Fibroblast of lung (primary cell): ENCODE measurements at regions not wholly inside any gene's neighbourhood (a gene's known extent, or its start where the extent isn't known, plus 50 kb on each side); places are given as distances from the start of the nearest gene placed in this dataset.

Source experiments
- DNase-seq, 2 donors: peaks; one replicate each; pipeline versions ENCODE4 v3.0.0 to v3.0.0-alpha.2; 2010; ENCODE audit warnings: low read depth in 2 of 2
- H2AFZ ChIP-seq: 2 replicates; pipeline ENCODE4 v1.5.1; 2012; ENCODE audit warnings: low read length, control low read depth, inconsistent platforms
- H3K27ac ChIP-seq: 2 replicates; pipeline ENCODE4 v1.5.1; 2011; ENCODE audit warnings: low read length, control low read depth; ENCODE audit not compliant: insufficient read depth
- H3K27me3 ChIP-seq: 2 replicates; pipeline ENCODE4 v1.5.1; 2011; ENCODE audit warnings: mild to moderate bottlenecking, low read length; ENCODE audit not compliant: control insufficient read depth, insufficient read depth
- H3K36me3 ChIP-seq: 2 replicates; pipeline ENCODE4 v1.5.1; 2011; ENCODE audit warnings: low read length; ENCODE audit not compliant: control insufficient read depth, insufficient read depth
- H3K4me1 ChIP-seq: 2 replicates; pipeline ENCODE4 v1.5.1; 2011; ENCODE audit warnings: low read length; ENCODE audit not compliant: control insufficient read depth, insufficient read depth; ENCODE audit errors: extremely low read depth
- H3K4me2 ChIP-seq: 2 replicates; pipeline ENCODE4 v1.5.1; 2011; ENCODE audit warnings: low read length, control low read depth; ENCODE audit not compliant: insufficient read depth; ENCODE audit errors: extremely low read depth
- H3K4me3 ChIP-seq, 4 experiments: fragments of 200-600 bp in 1 of 4; sonication (generic) in 1 of 4; replicated peaks in 1 of 4; 2 replicates each; pipeline ENCODE4 v1.5.1; 2011 to 2016; ENCODE audit warnings: low read length in 4 of 4, low read depth in 3 of 4, mild to moderate bottlenecking in 3 of 4, control low read depth in 2 of 4, inconsistent platforms in 1 of 4, mixed read lengths in 1 of 4; ENCODE audit not compliant: insufficient read depth in 1 of 4; ENCODE audit errors: control extremely low read depth in 1 of 4
- H3K79me2 ChIP-seq: 2 replicates; pipeline ENCODE4 v1.5.1; 2012; ENCODE audit warnings: mild to moderate bottlenecking, low read length, inconsistent platforms; ENCODE audit not compliant: control insufficient read depth, insufficient read depth
- H3K9ac ChIP-seq: 2 replicates; pipeline ENCODE4 v1.5.1; 2011; ENCODE audit warnings: mild to moderate bottlenecking, low read length, control low read depth; ENCODE audit not compliant: insufficient read depth
- H3K9me3 ChIP-seq: 2 replicates; pipeline ENCODE4 v1.5.1; 2012; ENCODE audit warnings: low read depth, low read length; ENCODE audit not compliant: control insufficient read depth, insufficient read depth
- H4K20me1 ChIP-seq: 2 replicates; pipeline ENCODE4 v1.5.1; 2011; ENCODE audit warnings: low read length; ENCODE audit not compliant: control insufficient read depth, insufficient read depth; ENCODE audit errors: extremely low read depth
- EZH2 ChIP-seq: IDR thresholded peaks from 2 replicates; pipeline ENCODE4 v1.5.1; 2012; ENCODE audit warnings: low read length, control low read depth, mild to moderate bottlenecking; ENCODE audit errors: missing control alignments
- TF ChIP-seq, protein P1 (sequence below), 2 donors: IDR thresholded peaks in 1 of 2; conservative IDR thresholded peaks in 1 of 2; 1 replicate in 1 of 2; 2 replicates in 1 of 2; pipeline ENCODE4 v1.5.1; 2011 to 2012; ENCODE audit warnings: low read length in 2 of 2, control low read depth in 1 of 2, inconsistent platforms in 1 of 2, low read depth in 1 of 2, mild to moderate bottlenecking in 1 of 2

DNA sequence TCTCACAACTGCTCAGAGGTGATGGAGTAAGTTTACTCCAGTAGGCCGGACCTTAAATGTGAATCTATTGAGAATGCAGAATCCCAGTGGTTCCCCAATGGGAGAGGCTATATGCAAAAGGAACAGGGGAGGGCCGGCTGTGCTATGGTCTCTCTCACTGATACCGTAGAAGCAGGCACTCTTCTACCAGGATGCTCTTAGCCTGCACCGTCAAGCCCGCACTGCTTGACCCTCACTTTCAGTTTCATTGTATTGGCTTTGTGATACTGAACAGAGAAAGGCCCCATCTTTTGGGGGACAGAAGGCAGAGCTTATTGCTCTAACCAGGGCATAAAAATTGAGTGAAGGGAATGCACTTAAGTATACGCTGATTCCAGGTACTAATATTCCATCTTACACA is 615.0 kb upstream of the RGMB start:
- Histone ChIP-seq H3K27me3 (no peaks in the 10 kb centered on the region), H3K4me2 (no peak overlapping the region), H3K4me3 (no peak overlapping the region), H3K9ac (no peak overlapping the region), H3K4me1 (no peaks in the 10 kb centered on the region), H2AFZ (no peak overlapping the region), H3K79me2 (no peaks in the 10 kb centered on the region), H3K36me3 (no peaks in the 10 kb centered on the region), H3K9me3 (no peaks in the 10 kb centered on the region), H3K27ac (no peak overlapping the region), H4K20me1 (no peaks in the 10 kb centered on the region)
- TF ChIP-seq, protein P1, sequence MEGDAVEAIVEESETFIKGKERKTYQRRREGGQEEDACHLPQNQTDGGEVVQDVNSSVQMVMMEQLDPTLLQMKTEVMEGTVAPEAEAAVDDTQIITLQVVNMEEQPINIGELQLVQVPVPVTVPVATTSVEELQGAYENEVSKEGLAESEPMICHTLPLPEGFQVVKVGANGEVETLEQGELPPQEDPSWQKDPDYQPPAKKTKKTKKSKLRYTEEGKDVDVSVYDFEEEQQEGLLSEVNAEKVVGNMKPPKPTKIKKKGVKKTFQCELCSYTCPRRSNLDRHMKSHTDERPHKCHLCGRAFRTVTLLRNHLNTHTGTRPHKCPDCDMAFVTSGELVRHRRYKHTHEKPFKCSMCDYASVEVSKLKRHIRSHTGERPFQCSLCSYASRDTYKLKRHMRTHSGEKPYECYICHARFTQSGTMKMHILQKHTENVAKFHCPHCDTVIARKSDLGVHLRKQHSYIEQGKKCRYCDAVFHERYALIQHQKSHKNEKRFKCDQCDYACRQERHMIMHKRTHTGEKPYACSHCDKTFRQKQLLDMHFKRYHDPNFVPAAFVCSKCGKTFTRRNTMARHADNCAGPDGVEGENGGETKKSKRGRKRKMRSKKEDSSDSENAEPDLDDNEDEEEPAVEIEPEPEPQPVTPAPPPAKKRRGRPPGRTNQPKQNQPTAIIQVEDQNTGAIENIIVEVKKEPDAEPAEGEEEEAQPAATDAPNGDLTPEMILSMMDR (conservative IDR thresholded peaks at IDR 0.05 in 1 of 2, IDR thresholded peaks at IDR 0.05 in 1 of 2; ENCODE audit: low read depth in 1 of 2, low read length in 2 of 2): no peak
- no peak for TF ChIP-seq EZH2
- no peak for DNase-seq

DNA sequence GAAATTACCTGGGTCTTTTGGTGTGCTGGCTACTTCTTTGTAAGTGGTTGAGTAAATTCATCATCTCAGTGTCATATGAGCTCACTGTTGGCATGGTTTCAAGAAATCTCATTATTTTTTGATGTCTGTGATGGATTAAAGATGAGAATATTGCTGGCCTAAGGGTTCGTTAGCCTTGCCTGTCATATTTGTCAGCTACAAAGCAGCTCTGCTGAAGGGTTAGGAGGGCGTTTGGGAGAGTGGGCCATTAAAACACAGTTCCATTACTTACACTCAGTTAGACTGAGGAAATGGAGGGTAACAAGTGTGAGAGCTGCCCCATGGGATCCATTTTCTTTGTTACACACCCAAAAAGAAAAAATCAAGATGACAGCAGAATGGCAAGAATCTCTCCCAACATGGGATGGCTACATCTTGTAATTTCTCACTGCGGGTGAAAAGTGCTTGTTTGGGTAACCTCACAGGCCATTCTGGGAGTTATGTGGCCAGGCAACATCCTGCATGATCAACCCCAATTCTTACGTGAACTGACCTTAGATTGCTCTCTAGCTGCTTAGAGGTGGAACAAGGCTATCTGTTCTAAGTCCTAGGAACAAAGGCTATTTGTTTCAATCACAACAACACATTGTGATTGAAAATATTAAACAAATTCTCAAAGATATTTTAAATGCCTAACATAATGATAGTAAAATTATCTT is 609.5 kb upstream of the RGMB start:
- no peak for TF ChIP-seq EZH2
- TF ChIP-seq, protein P1 (conservative IDR thresholded peaks at IDR 0.05 in 1 of 2, IDR thresholded peaks at IDR 0.05 in 1 of 2; ENCODE audit: low read depth in 1 of 2, low read length in 2 of 2): no peak
- Histone ChIP-seq H3K36me3 (no peaks in the 10 kb centered on the region), H3K9me3 (no peaks in the 10 kb centered on the region), H3K4me3 (no peak overlapping the region), H3K27me3 (no peaks in the 10 kb centered on the region), H3K79me2 (no peaks in the 10 kb centered on the region), H2AFZ (no peak overlapping the region), H3K4me1 (no peaks in the 10 kb centered on the region), H3K27ac (no peak overlapping the region), H3K9ac (no peak overlapping the region), H4K20me1 (no peaks in the 10 kb centered on the region), H3K4me2 (no peak overlapping the region)
- no peak for DNase-seq

- Histone ChIP-seq H3K27ac (no peak overlapping the region), H3K36me3 (no peaks in the 10 kb centered on the region), H3K9me3 (no peaks in the 10 kb centered on the region), H3K27me3 (no peaks in the 10 kb centered on the region), H3K4me2 (no peak overlapping the region), H3K79me2 (no peaks in the 10 kb centered on the region), H3K4me1 (no peaks in the 10 kb centered on the region), H4K20me1 (no peaks in the 10 kb centered on the region), H2AFZ (no peak overlapping the region), H3K9ac (no peak overlapping the region), H3K4me3 (no peak overlapping the region)
- no peak for DNase-seq
- TF ChIP-seq EZH2: no peak
- TF ChIP-seq, protein P1 (conservative IDR thresholded peaks at IDR 0.05 in 1 of 2, IDR thresholded peaks at IDR 0.05 in 1 of 2; ENCODE audit: low read depth in 1 of 2, low read length in 2 of 2): no peak
Measured at GRCh38 chr5:98168871-98169270, 604.6 kb upstream of the RGMB start.
